Fibroblast of the aortic adventitia (primary cell): ENCODE measurements at regions not wholly inside any gene's neighbourhood (a gene's known extent, or its start where the extent isn't known, plus 50 kb on each side); places are given as distances from the start of the nearest gene placed in this dataset.
A peak's percentile ranks its signal among the peaks of the same experiment; 100 is the strongest.

Experiments
- DNase-seq: peaks from one replicate; pipeline ENCODE4 v3.0.0-alpha.2; 2010; ENCODE audit warnings: low read depth
- H3K4me3 ChIP-seq: 2 replicates; pipeline ENCODE4 v1.5.1; 2011; ENCODE audit warnings: low read depth, mild to moderate bottlenecking, control low read depth, low read length, moderate library complexity
- TF ChIP-seq, protein P1 (sequence below): IDR thresholded peaks from 2 replicates; pipeline ENCODE4 v1.5.1; 2011; ENCODE audit warnings: mild to moderate bottlenecking, low read length, control low read depth, inconsistent platforms; ENCODE audit not compliant: insufficient read depth

DNA sequence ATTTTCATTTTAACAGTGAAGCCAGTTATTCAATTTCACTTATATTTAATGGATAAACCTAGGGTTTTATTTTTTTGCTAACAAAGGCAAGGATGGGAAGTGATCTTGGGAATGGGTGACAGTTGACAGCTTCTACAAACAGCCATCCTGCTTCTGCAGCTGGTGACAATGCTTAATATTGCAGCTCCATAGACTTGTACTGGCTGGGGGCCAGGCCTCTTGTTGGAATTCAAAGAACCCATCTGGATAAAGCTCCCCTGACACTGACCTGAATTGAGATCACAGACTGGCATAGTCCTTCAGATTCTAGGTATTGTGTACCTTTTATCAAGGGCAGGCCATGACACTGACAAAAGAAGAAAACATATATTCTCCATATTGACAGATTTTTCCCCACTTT lies 664.6 kb upstream of the FOXG1 start:
- TF ChIP-seq, protein P1, sequence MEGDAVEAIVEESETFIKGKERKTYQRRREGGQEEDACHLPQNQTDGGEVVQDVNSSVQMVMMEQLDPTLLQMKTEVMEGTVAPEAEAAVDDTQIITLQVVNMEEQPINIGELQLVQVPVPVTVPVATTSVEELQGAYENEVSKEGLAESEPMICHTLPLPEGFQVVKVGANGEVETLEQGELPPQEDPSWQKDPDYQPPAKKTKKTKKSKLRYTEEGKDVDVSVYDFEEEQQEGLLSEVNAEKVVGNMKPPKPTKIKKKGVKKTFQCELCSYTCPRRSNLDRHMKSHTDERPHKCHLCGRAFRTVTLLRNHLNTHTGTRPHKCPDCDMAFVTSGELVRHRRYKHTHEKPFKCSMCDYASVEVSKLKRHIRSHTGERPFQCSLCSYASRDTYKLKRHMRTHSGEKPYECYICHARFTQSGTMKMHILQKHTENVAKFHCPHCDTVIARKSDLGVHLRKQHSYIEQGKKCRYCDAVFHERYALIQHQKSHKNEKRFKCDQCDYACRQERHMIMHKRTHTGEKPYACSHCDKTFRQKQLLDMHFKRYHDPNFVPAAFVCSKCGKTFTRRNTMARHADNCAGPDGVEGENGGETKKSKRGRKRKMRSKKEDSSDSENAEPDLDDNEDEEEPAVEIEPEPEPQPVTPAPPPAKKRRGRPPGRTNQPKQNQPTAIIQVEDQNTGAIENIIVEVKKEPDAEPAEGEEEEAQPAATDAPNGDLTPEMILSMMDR, result no peak
- DNase-seq, result no peak

DNA sequence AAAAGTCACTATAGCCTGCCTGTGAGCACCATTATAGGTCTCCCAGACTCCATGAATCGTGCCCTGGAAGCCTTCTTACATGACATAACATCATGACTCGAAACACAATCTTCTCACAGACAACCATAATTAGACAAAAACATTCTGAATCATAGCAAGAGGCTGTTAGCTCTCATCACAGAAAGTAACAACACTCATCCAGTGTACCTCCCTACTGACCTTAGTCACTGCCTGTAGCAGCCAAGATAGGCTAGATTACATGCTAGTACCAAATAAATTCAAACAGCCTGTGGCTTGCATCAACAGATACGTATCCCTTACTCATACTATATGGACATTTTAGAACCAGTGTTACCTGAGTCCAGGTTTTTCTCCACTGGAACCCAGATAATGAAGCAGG lies 663.8 kb upstream of the FOXG1 start:
- DNase-seq, result peak; percentile 18
- TF ChIP-seq, protein P1, result no peak
- no peak overlapping the region for H3K4me3 ChIP-seq

More for the DNA sequence above, 664.6 kb upstream of the FOXG1 start:
- H3K4me3 ChIP-seq, result no peak overlapping the region

DNA sequence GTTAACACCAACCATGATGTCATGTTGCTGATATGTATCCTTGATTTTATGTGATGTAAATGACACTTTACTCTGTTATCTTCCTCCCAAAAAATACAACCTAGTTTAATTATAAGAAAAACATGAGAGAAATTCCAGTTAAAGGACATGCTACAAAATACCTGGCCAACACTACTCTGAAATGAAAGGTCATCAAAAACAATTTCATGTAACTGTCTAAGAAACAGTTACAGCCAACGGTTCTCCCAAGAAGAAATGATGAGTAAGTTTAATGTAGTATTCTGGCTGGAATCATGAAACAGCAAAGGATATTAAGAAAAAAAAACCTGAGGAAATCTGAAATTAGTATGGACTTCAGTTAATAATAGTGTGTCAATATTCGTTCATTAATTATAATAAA lies 653.3 kb upstream of the FOXG1 start:
- H3K4me3 ChIP-seq, result no peak overlapping the region
- no peak for DNase-seq
- TF ChIP-seq, protein P1, result no peak

DNA sequence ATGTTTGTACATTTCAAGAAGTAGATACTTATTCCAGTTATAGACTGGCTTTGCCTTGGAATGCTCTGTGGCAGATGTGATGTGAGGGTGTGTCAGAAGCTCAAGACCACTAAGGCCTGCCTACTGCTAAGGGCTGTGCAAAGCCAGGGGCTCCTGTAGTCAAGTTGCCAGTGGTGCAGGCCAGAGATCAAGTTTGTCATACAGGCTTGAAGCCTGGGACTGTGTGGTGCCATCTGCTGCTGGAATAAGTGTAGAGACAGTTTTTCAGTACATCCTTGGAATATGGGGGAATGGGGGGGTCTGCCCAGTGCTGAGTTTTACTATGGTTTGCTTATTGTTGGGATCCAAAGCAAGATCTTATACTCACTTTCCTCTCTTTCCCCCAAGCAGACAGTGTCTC lies 649.9 kb upstream of the FOXG1 start:
- TF ChIP-seq, protein P1, result no peak
- DNase-seq, result no peak
- no peak overlapping the region for H3K4me3 ChIP-seq

DNA sequence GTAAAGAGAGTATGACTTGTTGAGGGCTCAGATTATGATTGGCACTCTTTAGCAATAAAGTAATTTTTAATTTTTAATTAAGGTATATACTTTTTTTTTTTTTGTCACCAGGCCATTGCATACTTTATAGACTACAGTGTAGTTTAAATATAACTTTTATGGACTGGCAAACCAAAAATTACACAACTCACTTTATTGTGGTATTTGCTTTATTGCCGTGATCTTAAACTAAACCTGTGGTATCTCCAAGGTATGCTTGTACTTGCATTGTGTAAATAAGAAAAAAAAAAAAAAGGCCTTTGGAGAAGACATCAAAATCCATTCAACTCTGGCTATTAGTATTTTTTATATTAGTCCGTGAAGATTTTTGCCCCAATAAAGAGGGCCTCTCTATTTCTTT lies 646.7 kb upstream of the FOXG1 start:
- H3K4me3 ChIP-seq, result no peak overlapping the region
- TF ChIP-seq, protein P1, result no peak
- DNase-seq, result no peak

DNA sequence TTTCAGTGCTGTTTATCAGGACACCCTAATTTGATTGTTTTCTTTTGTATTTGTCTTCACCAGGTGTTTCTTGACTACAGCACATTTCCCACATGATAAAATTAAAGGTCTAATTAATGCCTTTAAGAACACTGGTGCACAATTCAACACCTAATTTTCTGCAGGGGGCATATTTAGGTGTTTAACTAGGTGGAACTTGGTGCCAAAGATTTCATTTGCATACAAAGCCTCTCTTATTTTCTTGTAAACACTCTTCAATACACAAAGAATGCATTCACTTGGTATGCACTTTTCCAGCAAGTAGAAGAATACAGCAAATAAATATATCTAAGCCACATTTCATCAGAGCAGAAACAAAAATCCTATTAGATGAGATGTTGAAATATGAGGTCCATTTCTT lies 646.2 kb upstream of the FOXG1 start:
- TF ChIP-seq, protein P1, result no peak
- no peak overlapping the region for H3K4me3 ChIP-seq
- DNase-seq, result no peak

DNA sequence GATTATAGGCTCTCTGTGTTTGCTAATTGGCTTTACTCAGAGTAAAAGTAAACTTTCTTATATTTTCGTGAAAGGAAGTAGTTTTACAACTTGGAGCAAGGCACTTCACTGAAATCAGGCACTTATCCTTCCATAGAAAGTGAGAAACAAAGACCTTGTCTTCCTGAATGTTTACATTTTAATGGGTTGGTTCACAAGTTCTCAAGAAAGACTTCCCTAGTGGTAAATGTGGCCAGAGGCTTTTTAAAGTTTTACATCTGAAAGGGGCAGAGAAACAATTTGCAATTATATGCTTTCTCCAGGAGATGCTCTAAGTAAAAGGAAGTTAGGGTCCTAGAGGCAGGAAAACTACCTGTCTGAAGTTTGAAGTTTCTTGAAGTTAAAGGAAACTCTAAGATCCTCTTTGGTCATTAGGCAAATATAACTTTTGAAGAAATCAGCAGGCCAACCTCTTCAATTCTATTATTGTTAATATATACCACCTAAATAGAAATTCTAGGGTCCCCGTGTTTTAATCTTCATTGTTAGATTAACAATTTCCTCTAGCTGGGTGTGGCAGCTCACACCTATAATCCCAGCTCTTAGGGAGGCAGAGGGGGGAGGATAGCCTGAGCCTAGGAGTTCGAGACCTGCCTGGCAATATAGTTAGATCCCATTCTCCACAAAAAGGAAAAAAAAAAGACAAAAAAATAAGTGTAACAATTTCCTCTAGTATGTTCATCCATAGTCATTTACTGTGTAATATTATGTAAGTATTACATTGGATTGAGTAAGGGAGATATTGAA lies 644.9 kb upstream of the FOXG1 start:
- H3K4me3 ChIP-seq, result no peak overlapping the region
- TF ChIP-seq, protein P1, result no peak
- DNase-seq, result no peak
